ENCODE measurements at regions not wholly inside any gene's neighbourhood (a gene's known extent, or its start where the extent isn't known, plus 50 kb on each side); places are given as distances from the start of the nearest gene placed in this dataset.

GRCh38 chr12:25377469-25378177, 126.9 kb upstream of the KRAS start:
- intact Hi-C loops (cut with DNase I): no loop called here
- Histone ChIP-seq H3K27ac (no peak overlapping the region), H3K9me3 (no peaks in the 10 kb centered on the region), H3K27me3 (no peaks in the 10 kb centered on the region), H3K4me3 (no peak overlapping the region), H3K4me1 (no peaks in the 10 kb centered on the region), H3K36me3 (no peaks in the 10 kb centered on the region)
- no peak for DNase-seq (ENCODE audit: low spot score in 2 of 2)
- no peak for TF ChIP-seq CTCF (IDR thresholded peaks at IDR 0.05)

- TF ChIP-seq CTCF (IDR thresholded peaks at IDR 0.05): no peak
- intact Hi-C loops (cut with DNase I): no loop called here
- H3K36me3 ChIP-seq: no peaks in the 10 kb centered on the region
These were observed 126.3 kb upstream of the KRAS start for GRCh38 chr12:25376985-25377384.

GRCh38 chr12:25376407-25376806, 125.7 kb upstream of the KRAS start:
- intact Hi-C loops (cut with DNase I): no loop called here

More at GRCh38 chr12:25376985-25377384, 126.3 kb upstream of the KRAS start:
- DNase-seq (ENCODE audit: low spot score in 2 of 2): no peak
- no peaks in the 10 kb centered on the region for H3K4me1 ChIP-seq
- no peaks in the 10 kb centered on the region for H3K9me3 ChIP-seq
- H3K4me3 ChIP-seq: no peak overlapping the region
- no peak overlapping the region for H3K27ac ChIP-seq
- H3K27me3 ChIP-seq: no peaks in the 10 kb centered on the region

GRCh38 chr12:25372969-25373817, 122.5 kb upstream of the KRAS start:
- H3K27ac ChIP-seq: no peak overlapping the region
- no peak overlapping the region for H3K4me3 ChIP-seq
- H3K27me3 ChIP-seq: no peaks in the 10 kb centered on the region
- H3K36me3 ChIP-seq: no peaks in the 10 kb centered on the region
- no peak for DNase-seq (ENCODE audit: low spot score in 2 of 2)
- no peaks in the 10 kb centered on the region for H3K4me1 ChIP-seq
- H3K9me3 ChIP-seq: no peaks in the 10 kb centered on the region
- no peak for TF ChIP-seq CTCF (IDR thresholded peaks at IDR 0.05)
- intact Hi-C loops (cut with DNase I): no loop called here

More at GRCh38 chr12:25376407-25376806, 125.7 kb upstream of the KRAS start:
- TF ChIP-seq CTCF (IDR thresholded peaks at IDR 0.05): no peak
- DNase-seq (ENCODE audit: low spot score in 2 of 2): no peak
- no peaks in the 10 kb centered on the region for H3K4me1 ChIP-seq
- H3K9me3 ChIP-seq: no peaks in the 10 kb centered on the region
- H3K27ac ChIP-seq: no peak overlapping the region
- no peaks in the 10 kb centered on the region for H3K27me3 ChIP-seq
- H3K36me3 ChIP-seq: no peaks in the 10 kb centered on the region
- H3K4me3 ChIP-seq: no peak overlapping the region

GRCh38 chr12:25372002-25372401, 121.3 kb upstream of the KRAS start:
- Histone ChIP-seq H3K4me3 (no peak overlapping the region), H3K9me3 (no peaks in the 10 kb centered on the region), H3K36me3 (no peaks in the 10 kb centered on the region), H3K27ac (no peak overlapping the region), H3K27me3 (no peaks in the 10 kb centered on the region), H3K4me1 (no peaks in the 10 kb centered on the region)
- DNase-seq (ENCODE audit: low spot score in 2 of 2): no peak
- no peak for TF ChIP-seq CTCF (IDR thresholded peaks at IDR 0.05)
- intact Hi-C loops (cut with DNase I): no loop called here
